Cardiac fibroblast (primary cell): ENCODE measurements at regions not wholly inside any gene's neighbourhood (a gene's known extent, or its start where the extent isn't known, plus 50 kb on each side); places are given as distances from the start of the nearest gene placed in this dataset.

Experiments used
- DNase-seq, 2 donors: peaks; one replicate each; pipeline versions ENCODE4 v3.0.0 to v3.0.0-alpha.2; 2010; ENCODE audit warnings: low read depth in 2 of 2
- H3K4me3 ChIP-seq, 2 donors: replicated peaks in 1 of 2; 1 replicate in 1 of 2; 2 replicates in 1 of 2; pipeline ENCODE4 v1.5.1; 2011; ENCODE audit warnings: low read depth in 2 of 2, low read length in 2 of 2, mild to moderate bottlenecking in 2 of 2, moderate library complexity in 1 of 2
- TF ChIP-seq, protein P1 (sequence below): IDR thresholded peaks from one replicate; pipeline ENCODE4 v1.5.1; 2011; ENCODE audit warnings: low read depth, mild to moderate bottlenecking, low read length, inconsistent platforms

DNA sequence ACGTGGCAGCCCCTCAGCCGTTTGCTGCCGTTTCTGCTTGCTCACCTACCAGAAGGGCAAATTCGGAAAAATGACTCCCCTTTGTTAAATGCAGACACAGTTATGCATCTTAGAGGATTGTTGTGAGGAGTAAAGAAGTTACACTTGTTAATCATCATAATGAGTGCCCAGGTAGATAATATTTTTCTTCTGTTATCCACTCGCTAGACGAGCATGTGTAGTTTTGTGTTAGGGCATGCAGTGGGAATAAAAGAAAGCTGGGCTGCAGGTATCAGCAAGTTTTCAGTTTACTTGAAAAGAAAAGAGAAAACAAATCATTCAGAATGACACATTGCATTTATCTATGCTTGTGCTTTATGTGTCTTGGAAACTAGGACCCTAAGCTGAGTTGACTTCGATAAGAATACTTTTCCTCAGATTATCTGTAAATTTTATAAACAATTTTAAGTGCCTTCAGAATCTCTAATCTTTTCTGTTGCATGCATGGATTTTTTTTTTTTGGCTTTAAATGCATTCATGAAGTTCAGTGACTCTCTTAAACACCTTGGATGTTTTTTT is 365.3 kb downstream of the QKI start:
- DNase-seq: no peak
- TF ChIP-seq, protein P1, sequence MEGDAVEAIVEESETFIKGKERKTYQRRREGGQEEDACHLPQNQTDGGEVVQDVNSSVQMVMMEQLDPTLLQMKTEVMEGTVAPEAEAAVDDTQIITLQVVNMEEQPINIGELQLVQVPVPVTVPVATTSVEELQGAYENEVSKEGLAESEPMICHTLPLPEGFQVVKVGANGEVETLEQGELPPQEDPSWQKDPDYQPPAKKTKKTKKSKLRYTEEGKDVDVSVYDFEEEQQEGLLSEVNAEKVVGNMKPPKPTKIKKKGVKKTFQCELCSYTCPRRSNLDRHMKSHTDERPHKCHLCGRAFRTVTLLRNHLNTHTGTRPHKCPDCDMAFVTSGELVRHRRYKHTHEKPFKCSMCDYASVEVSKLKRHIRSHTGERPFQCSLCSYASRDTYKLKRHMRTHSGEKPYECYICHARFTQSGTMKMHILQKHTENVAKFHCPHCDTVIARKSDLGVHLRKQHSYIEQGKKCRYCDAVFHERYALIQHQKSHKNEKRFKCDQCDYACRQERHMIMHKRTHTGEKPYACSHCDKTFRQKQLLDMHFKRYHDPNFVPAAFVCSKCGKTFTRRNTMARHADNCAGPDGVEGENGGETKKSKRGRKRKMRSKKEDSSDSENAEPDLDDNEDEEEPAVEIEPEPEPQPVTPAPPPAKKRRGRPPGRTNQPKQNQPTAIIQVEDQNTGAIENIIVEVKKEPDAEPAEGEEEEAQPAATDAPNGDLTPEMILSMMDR: no peak
- no peak overlapping the region for H3K4me3 ChIP-seq

DNA sequence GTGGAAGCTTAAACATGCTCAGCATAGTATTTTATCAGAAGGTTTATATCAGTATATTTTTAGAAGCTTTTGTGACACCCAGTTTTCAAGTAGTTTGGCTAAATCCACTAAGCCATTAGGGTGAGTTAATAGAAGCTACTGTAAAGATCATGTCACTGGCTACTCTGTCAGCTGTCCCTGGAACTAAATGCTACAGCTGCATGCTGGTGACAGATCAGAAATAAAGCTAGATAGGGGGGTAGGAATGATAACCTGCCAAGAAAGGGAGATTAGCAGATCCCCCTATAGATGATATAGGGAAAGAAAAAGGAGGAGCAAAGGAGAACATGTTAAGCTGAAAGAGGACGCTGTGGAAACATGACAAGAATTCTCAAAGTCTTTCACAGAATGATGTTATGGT is 363.2 kb downstream of the QKI start:
- no peak for DNase-seq
- TF ChIP-seq, protein P1: no peak
- no peak overlapping the region for H3K4me3 ChIP-seq

DNA sequence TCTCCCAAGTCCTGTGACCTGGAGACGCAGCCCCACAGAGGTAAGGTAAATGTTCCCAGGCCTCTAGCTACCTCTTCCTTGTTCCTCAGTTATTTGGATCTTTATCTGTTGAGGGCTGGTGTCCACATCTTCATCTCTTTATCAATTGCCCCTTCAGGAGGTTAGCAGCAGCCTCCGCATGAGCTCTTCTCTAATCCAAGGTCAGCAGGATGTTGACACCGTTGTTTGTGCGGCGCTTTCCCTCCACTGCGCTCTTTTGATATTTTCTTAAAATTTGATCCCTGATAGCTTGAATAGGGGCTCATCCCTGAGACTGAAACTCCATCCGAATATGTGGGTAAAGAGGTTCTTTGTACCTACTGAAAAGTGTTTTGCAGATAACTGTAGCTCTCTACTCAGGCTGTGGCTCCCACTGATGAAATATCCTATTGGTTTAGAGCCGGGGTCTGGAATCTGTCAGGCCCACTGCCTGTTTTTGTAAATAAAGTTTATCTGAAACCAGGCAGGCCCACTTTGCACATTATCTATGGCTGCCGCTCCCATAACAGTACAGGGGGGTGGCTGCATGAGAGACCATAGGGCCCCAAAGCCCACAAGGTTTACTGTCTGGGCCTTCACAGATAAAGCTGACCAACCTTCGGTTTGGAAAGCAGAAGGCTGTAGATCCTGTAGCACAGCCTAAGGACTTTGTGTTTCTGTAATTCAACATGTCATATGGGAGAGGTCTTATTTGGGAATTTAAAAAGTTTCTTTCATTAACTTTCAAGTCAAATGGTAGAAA is 362.6 kb downstream of the QKI start:
- TF ChIP-seq, protein P1: no peak
- no peak for DNase-seq
- no peak overlapping the region for H3K4me3 ChIP-seq

DNA sequence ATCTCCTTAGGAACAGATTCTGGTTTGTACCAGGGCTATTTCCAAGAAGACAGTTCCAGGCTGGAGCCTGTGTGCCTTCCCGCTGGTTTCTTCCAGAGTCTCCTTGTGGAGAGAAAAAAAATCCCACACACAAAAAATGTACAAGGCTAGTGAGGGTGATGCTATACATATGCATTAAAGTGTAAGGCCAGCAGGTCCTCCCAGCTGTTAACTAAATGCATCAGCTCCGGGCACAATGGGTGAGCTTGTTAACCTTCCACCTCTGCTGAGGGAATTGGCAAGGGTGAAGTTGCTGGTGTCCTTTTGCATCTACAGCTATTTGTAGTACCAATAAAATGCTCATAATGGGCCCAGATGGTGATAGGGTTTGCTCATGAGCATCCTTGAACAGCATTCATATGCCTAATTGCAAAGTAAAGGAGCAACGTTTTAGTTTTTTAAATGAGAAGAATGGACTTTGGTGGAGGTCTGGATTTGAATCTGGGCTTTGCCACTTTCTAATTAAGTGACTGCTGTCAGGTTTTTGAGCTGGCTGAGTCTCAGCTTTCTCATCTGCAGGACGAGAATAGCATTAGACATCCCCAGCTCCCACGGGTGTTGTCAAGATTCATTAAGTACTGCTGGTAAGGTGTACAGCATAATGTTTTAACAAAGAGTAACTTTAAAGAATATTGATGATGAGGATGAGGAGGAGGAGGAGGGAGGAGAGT is 361.8 kb downstream of the QKI start:
- H3K4me3 ChIP-seq: no peak overlapping the region
- no peak for DNase-seq

DNA sequence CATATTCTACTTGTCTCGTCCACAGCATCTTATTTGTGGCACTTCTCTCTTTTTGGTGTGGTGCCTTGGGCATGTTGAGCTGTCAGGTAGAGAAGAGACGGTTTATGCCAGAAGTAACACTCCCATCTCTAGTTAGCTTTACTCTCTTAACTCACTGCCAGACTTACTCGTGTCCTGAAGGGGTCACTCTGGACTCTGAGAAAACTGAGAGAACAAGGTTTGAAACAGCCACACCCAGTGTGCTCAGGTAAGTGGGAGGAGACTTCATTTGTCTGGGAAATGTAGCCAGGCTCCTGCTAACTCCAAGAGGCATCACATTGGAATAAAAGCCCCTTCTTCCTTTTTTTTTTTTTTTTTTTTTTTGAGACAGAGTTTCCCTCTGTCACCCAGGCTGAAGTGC is 360.8 kb downstream of the QKI start:
- TF ChIP-seq, protein P1: no peak
- H3K4me3 ChIP-seq: no peak overlapping the region
- DNase-seq: no peak

More for the DNA sequence above, 361.8 kb downstream of the QKI start:
- TF ChIP-seq, protein P1: no peak

DNA sequence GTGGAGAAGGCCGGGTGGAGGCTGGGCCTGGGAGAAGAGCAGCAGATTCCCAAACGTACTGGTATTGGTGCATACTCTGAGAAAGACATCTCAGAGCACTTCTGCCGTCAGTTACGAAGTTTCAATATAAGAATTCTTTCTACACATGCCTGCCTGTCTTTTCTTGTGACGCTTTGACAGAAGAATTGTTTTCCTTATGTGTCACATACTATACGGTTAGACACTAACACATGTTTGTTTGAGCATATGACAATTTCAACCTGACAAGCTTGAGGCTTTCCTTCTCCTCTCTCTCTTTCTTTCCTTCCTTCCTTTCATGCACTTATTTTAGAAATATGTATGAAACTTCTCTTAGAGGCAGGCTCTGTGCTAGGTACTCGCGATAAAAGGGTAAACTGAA is 360.0 kb downstream of the QKI start:
- TF ChIP-seq, protein P1: no peak

More for the DNA sequence above, 360.0 kb downstream of the QKI start:
- DNase-seq: no peak
- no peak overlapping the region for H3K4me3 ChIP-seq
